ENCODE measurements at regions not wholly inside any gene's neighbourhood (a gene's known extent, or its start where the extent isn't known, plus 50 kb on each side); places are given as distances from the start of the nearest gene placed in this dataset.

GRCh38 chr10:62577666-62578291, 203.6 kb downstream of the ZNF365 start:
- no peak for DNase-seq
- H3K9me3 Mint-ChIP-seq, result no peaks in the 10 kb centered on the region
- H3K36me3 Mint-ChIP-seq, result no peaks in the 10 kb centered on the region
- Histone ChIP-seq H3K9me3 (ENCODE audit: low read length) (no peaks in the 10 kb centered on the region), H3K27me3 (ENCODE audit: insufficient read depth, low read length, poor library complexity, severe bottlenecking) (no peaks in the 10 kb centered on the region), H3K27ac (ENCODE audit: low read depth, low read length) (no peak overlapping the region), H3K4me3 (ENCODE audit: low read length) (no peak overlapping the region), H3K36me3 (ENCODE audit: insufficient read depth, low read length) (no peaks in the 10 kb centered on the region), H3K4me1 (ENCODE audit: insufficient read depth, low read length) (no peaks in the 10 kb centered on the region)
- H3K4me1 Mint-ChIP-seq, result no peaks in the 10 kb centered on the region
- H3K27me3 Mint-ChIP-seq, result peaks cover 9 to 15% of the 10 kb centered on the region in 2 donors
- CTCF ChIA-PET, result interaction anchor here (1.4 to 1.5 kb wide), 2 partner anchors 17 to 24 kb away, joined by 3 to 4 read pairs; no protein-coding TSS in a partner anchor
- H3K4me3 Mint-ChIP-seq, result no peak overlapping the region
- POLR2A ChIA-PET, result no interaction called here
- no peak overlapping the region for H3K27ac Mint-ChIP-seq

GRCh38 chr10:62578301-62578700, 204.1 kb downstream of the ZNF365 start:
- Histone ChIP-seq H3K4me1 (ENCODE audit: insufficient read depth, low read length) (no peaks in the 10 kb centered on the region), H3K9me3 (ENCODE audit: low read length) (no peaks in the 10 kb centered on the region), H3K27ac (ENCODE audit: low read depth, low read length) (no peak overlapping the region), H3K36me3 (ENCODE audit: insufficient read depth, low read length) (no peaks in the 10 kb centered on the region), H3K4me3 (ENCODE audit: low read length) (no peak overlapping the region), H3K27me3 (ENCODE audit: insufficient read depth, low read length, poor library complexity, severe bottlenecking) (no peaks in the 10 kb centered on the region)
- H3K9me3 Mint-ChIP-seq, result no peaks in the 10 kb centered on the region
- peaks cover 8 to 14% of the 10 kb centered on the region in 2 donors for H3K27me3 Mint-ChIP-seq
- H3K27ac Mint-ChIP-seq, result no peak overlapping the region
- H3K36me3 Mint-ChIP-seq, result no peaks in the 10 kb centered on the region
- CTCF ChIA-PET, result interaction anchor here (1.5 kb wide), 1 partner anchor 16 kb away, joined by 3 read pairs; no protein-coding TSS in a partner anchor
- H3K4me3 Mint-ChIP-seq, result no peak overlapping the region
- no peak for DNase-seq
- H3K4me1 Mint-ChIP-seq, result no peaks in the 10 kb centered on the region
- POLR2A ChIA-PET, result no interaction called here

- no peaks in the 10 kb centered on the region for H3K36me3 ChIP-seq (ENCODE audit: insufficient read depth, low read length)
- H3K4me3 ChIP-seq (ENCODE audit: low read length), result no peak overlapping the region
- ChIA-PET CTCF (interaction anchor here (1.0 kb wide), 1 partner anchor 15 kb away, joined by 3 read pairs; no protein-coding TSS in a partner anchor), POLR2A (no interaction called here)
- Mint-ChIP-seq H3K9me3 (no peaks in the 10 kb centered on the region), H3K27ac (no peak overlapping the region), H3K36me3 (no peaks in the 10 kb centered on the region), H3K27me3 (peaks cover 8 to 16% of the 10 kb centered on the region in 2 donors), H3K4me3 (no peak overlapping the region), H3K4me1 (no peaks in the 10 kb centered on the region)
- no peaks in the 10 kb centered on the region for H3K27me3 ChIP-seq (ENCODE audit: insufficient read depth, low read length, poor library complexity, severe bottlenecking)
- no peaks in the 10 kb centered on the region for H3K4me1 ChIP-seq (ENCODE audit: insufficient read depth, low read length)
- no peak for DNase-seq
- no peaks in the 10 kb centered on the region for H3K9me3 ChIP-seq (ENCODE audit: low read length)
- no peak overlapping the region for H3K27ac ChIP-seq (ENCODE audit: low read depth, low read length)
Observed at GRCh38 chr10:62578916-62579315, 204.7 kb downstream of the ZNF365 start.

GRCh38 chr10:62580396-62580795, 206.2 kb downstream of the ZNF365 start:
- Histone ChIP-seq H3K36me3 (ENCODE audit: insufficient read depth, low read length) (no peaks in the 10 kb centered on the region), H3K4me1 (ENCODE audit: insufficient read depth, low read length) (no peaks in the 10 kb centered on the region), H3K4me3 (ENCODE audit: low read length) (no peak overlapping the region), H3K27ac (ENCODE audit: low read depth, low read length) (no peak overlapping the region), H3K27me3 (ENCODE audit: insufficient read depth, low read length, poor library complexity, severe bottlenecking) (no peaks in the 10 kb centered on the region), H3K9me3 (ENCODE audit: low read length) (no peaks in the 10 kb centered on the region)
- ChIA-PET POLR2A (no interaction called here), CTCF (no interaction called here)
- peaks cover 6 to 8% of the 10 kb centered on the region in 2 donors for H3K27me3 Mint-ChIP-seq
- no peaks in the 10 kb centered on the region for H3K36me3 Mint-ChIP-seq
- H3K4me1 Mint-ChIP-seq, result no peaks in the 10 kb centered on the region
- H3K4me3 Mint-ChIP-seq, result no peak overlapping the region
- no peak for DNase-seq
- H3K9me3 Mint-ChIP-seq, result no peaks in the 10 kb centered on the region
- no peak overlapping the region for H3K27ac Mint-ChIP-seq

GRCh38 chr10:62581351-62581750, 207.2 kb downstream of the ZNF365 start:
- Mint-ChIP-seq H3K9me3 (no peaks in the 10 kb centered on the region), H3K27me3 (peaks cover 4 to 6% of the 10 kb centered on the region in 2 donors), H3K36me3 (no peaks in the 10 kb centered on the region), H3K27ac (no peak overlapping the region), H3K4me1 (no peaks in the 10 kb centered on the region), H3K4me3 (no peak overlapping the region)
- Histone ChIP-seq H3K4me1 (ENCODE audit: insufficient read depth, low read length) (no peaks in the 10 kb centered on the region), H3K4me3 (ENCODE audit: low read length) (no peak overlapping the region), H3K36me3 (ENCODE audit: insufficient read depth, low read length) (no peaks in the 10 kb centered on the region), H3K9me3 (ENCODE audit: low read length) (no peaks in the 10 kb centered on the region), H3K27ac (ENCODE audit: low read depth, low read length) (no peak overlapping the region), H3K27me3 (ENCODE audit: insufficient read depth, low read length, poor library complexity, severe bottlenecking) (no peaks in the 10 kb centered on the region)
- ChIA-PET POLR2A (no interaction called here), CTCF (no interaction called here)
- DNase-seq, result no peak

GRCh38 chr10:62582101-62582705, 208.0 kb downstream of the ZNF365 start:
- Histone ChIP-seq H3K27ac (ENCODE audit: low read depth, low read length) (no peak overlapping the region), H3K9me3 (ENCODE audit: low read length) (no peaks in the 10 kb centered on the region), H3K4me3 (ENCODE audit: low read length) (no peak overlapping the region), H3K36me3 (ENCODE audit: insufficient read depth, low read length) (no peaks in the 10 kb centered on the region), H3K4me1 (ENCODE audit: insufficient read depth, low read length) (no peaks in the 10 kb centered on the region), H3K27me3 (ENCODE audit: insufficient read depth, low read length, poor library complexity, severe bottlenecking) (no peaks in the 10 kb centered on the region)
- no peaks in the 10 kb centered on the region for H3K9me3 Mint-ChIP-seq
- no peak overlapping the region for H3K4me3 Mint-ChIP-seq
- peaks cover 4 to 6% of the 10 kb centered on the region in 2 donors for H3K27me3 Mint-ChIP-seq
- no peak for DNase-seq
- H3K27ac Mint-ChIP-seq, result no peak overlapping the region
- POLR2A ChIA-PET, result no interaction called here
- CTCF ChIA-PET, result interaction anchor here (0.9 kb wide), 1 partner anchor 11 kb away, joined by 3 read pairs; no protein-coding TSS in a partner anchor
- no peaks in the 10 kb centered on the region for H3K4me1 Mint-ChIP-seq
- H3K36me3 Mint-ChIP-seq, result no peaks in the 10 kb centered on the region

GRCh38 chr10:62582804-62583208, 208.6 kb downstream of the ZNF365 start:
- no peaks in the 10 kb centered on the region for H3K36me3 Mint-ChIP-seq
- CTCF ChIA-PET, result interaction anchor here (0.9 kb wide), 1 partner anchor 11 kb away, joined by 3 read pairs; no protein-coding TSS in a partner anchor
- Histone ChIP-seq H3K27me3 (ENCODE audit: insufficient read depth, low read length, poor library complexity, severe bottlenecking) (no peaks in the 10 kb centered on the region), H3K27ac (ENCODE audit: low read depth, low read length) (no peak overlapping the region), H3K4me1 (ENCODE audit: insufficient read depth, low read length) (no peaks in the 10 kb centered on the region), H3K36me3 (ENCODE audit: insufficient read depth, low read length) (no peaks in the 10 kb centered on the region), H3K9me3 (ENCODE audit: low read length) (no peaks in the 10 kb centered on the region), H3K4me3 (ENCODE audit: low read length) (no peak overlapping the region)
- no peak for DNase-seq
- no peak overlapping the region for H3K4me3 Mint-ChIP-seq
- no peaks in the 10 kb centered on the region for H3K9me3 Mint-ChIP-seq
- H3K27me3 Mint-ChIP-seq, result peaks cover 4 to 10% of the 10 kb centered on the region in 2 donors
- H3K27ac Mint-ChIP-seq, result no peak overlapping the region
- POLR2A ChIA-PET, result no interaction called here
- no peaks in the 10 kb centered on the region for H3K4me1 Mint-ChIP-seq

GRCh38 chr10:62583876-62584615, 209.9 kb downstream of the ZNF365 start:
- Mint-ChIP-seq H3K9me3 (no peaks in the 10 kb centered on the region), H3K36me3 (no peaks in the 10 kb centered on the region), H3K27ac (no peak overlapping the region), H3K27me3 (peaks cover 4 to 14% of the 10 kb centered on the region in 2 donors), H3K4me1 (no peaks in the 10 kb centered on the region), H3K4me3 (no peak overlapping the region)
- POLR2A ChIA-PET, result no interaction called here
- Histone ChIP-seq H3K9me3 (ENCODE audit: low read length) (no peaks in the 10 kb centered on the region), H3K4me1 (ENCODE audit: insufficient read depth, low read length) (no peaks in the 10 kb centered on the region), H3K36me3 (ENCODE audit: insufficient read depth, low read length) (no peaks in the 10 kb centered on the region), H3K27me3 (ENCODE audit: insufficient read depth, low read length, poor library complexity, severe bottlenecking) (no peaks in the 10 kb centered on the region), H3K27ac (ENCODE audit: low read depth, low read length) (no peak overlapping the region), H3K4me3 (ENCODE audit: low read length) (no peak overlapping the region)
- CTCF ChIA-PET, result no interaction called here
- DNase-seq, result no peak
